Keratinocyte (primary cell): ENCODE measurements at regions not wholly inside any gene's neighbourhood (a gene's known extent, or its start where the extent isn't known, plus 50 kb on each side); places are given as distances from the start of the nearest gene placed in this dataset.

Source experiments
- EZH2 ChIP-seq: IDR thresholded peaks from one replicate; pipeline ENCODE4 v1.6.1; 2012; ENCODE audit warnings: inconsistent platforms, mild to moderate bottlenecking, low read length, moderate library complexity
- TF ChIP-seq, protein P1 (sequence below), 3 experiments: IDR thresholded peaks in 1 of 3; conservative IDR thresholded peaks in 1 of 3; optimal IDR thresholded peaks in 1 of 3; 2 replicates in 2 of 3; 3 replicates in 1 of 3; pipeline versions ENCODE3 to v1.5.1; 2011; ENCODE audit warnings: low read length in 3 of 3, mild to moderate bottlenecking in 3 of 3, moderate library complexity in 2 of 3, control low read depth in 1 of 3, inconsistent platforms in 1 of 3; ENCODE audit not compliant: insufficient read depth in 2 of 3; ENCODE audit errors: extremely low read depth in 1 of 3

DNA sequence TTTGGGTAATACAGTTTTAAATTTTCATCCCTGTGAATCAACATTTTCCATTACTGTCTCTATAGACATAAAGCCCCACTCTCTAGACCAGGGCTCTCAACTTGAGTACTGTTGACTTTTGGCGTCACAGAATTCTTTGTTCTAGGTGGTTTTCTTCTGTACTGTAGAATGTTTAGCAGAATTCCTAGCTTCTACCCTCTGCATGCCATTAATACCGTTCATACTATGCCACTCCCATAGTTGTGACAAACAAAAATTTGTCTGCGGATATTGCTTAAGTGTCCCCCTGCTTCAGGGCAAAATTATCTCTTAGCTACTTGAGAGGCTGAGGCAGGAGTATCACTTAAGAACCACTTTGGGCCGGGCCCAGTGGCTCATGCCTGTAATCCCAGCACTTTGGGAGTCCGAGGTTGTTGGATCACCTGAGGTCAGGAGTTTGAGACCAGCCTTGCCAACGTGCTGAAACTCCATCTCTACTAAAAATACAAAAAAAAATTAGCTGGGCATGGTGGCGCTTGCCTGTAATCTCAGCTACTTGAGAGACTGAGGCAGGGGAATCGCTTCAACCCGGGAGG is 57.3 kb upstream of the NRG3 start:
- no peak for TF ChIP-seq EZH2
- TF ChIP-seq, protein P1, sequence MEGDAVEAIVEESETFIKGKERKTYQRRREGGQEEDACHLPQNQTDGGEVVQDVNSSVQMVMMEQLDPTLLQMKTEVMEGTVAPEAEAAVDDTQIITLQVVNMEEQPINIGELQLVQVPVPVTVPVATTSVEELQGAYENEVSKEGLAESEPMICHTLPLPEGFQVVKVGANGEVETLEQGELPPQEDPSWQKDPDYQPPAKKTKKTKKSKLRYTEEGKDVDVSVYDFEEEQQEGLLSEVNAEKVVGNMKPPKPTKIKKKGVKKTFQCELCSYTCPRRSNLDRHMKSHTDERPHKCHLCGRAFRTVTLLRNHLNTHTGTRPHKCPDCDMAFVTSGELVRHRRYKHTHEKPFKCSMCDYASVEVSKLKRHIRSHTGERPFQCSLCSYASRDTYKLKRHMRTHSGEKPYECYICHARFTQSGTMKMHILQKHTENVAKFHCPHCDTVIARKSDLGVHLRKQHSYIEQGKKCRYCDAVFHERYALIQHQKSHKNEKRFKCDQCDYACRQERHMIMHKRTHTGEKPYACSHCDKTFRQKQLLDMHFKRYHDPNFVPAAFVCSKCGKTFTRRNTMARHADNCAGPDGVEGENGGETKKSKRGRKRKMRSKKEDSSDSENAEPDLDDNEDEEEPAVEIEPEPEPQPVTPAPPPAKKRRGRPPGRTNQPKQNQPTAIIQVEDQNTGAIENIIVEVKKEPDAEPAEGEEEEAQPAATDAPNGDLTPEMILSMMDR (optimal IDR thresholded peaks at IDR 0.05 in 1 of 3, IDR thresholded peaks at IDR 0.05 in 1 of 3, conservative IDR thresholded peaks at IDR 0.05 in 1 of 3; ENCODE audit: extremely low read depth in 1 of 3, insufficient read depth in 2 of 3, low read length in 3 of 3), result no peak
